PC-9 (cell line): ENCODE measurements at regions not wholly inside any gene's neighbourhood (a gene's known extent, or its start where the extent isn't known, plus 50 kb on each side); places are given as distances from the start of the nearest gene placed in this dataset.

Experiments used
- BruUV-seq: library from RNA; stranded (reverse); fragments of 400-500 nt; replicated peaks from 2 replicates; lab custom pipeline; 2021; lab: Mats Ljungman, UMichigan
- CTCF ChIA-PET: fragments of 300-600 bp; sonication (Branson Sonifier 250); formaldehyde crosslinking; loops from one replicate; lab custom pipeline; 2022; ENCODE audit warnings: antibody characterized with exemption; lab: Charles Lee
- POLR2A ChIA-PET: fragments of 300-600 bp; sonication (Branson Sonifier 250); formaldehyde crosslinking; loops from one replicate; lab custom pipeline; 2022; ENCODE audit warnings: antibody characterized with exemption; ENCODE audit not compliant: unreplicated experiment; lab: Charles Lee
- DNase-seq, 2 experiments: peaks; one replicate each; pipeline versions ENCODE4 v3.0.0 to v3.0.0-alpha.2; 2015 to 2022; ENCODE audit warnings: mixed read lengths in 1 of 2
- H2AFZ ChIP-seq: fragments of 200-600 bp; sonication (generic); 2 replicates; pipeline ENCODE4 v1.8.1; 2017; ENCODE audit warnings: antibody characterized with exemption
- H3F3A ChIP-seq: fragments of 200-600 bp; sonication (generic); 2 replicates; pipeline ENCODE4 v1.8.1; 2017; ENCODE audit warnings: antibody characterized with exemption, mild to moderate bottlenecking, low read depth; ENCODE audit not compliant: insufficient read depth
- H3K27ac ChIP-seq: fragments of 200-600 bp; sonication (generic); 2 replicates; pipeline ENCODE4 v1.6.1; 2016; ENCODE audit warnings: mixed run types
- H3K27me3 ChIP-seq: fragments of 200-600 bp; sonication (generic); 2 replicates; pipeline ENCODE4 v1.6.1; 2016; ENCODE audit warnings: low read depth, mixed run types; ENCODE audit not compliant: insufficient read depth
- H3K36me3 ChIP-seq: fragments of 200-600 bp; sonication (generic); 2 replicates; pipeline ENCODE4 v1.6.1; 2016; ENCODE audit warnings: low read depth, mixed run types
- H3K4me1 ChIP-seq: fragments of 200-600 bp; sonication (generic); replicated peaks from 2 replicates; pipeline ENCODE4 v1.6.1; 2016; ENCODE audit warnings: mixed run types; ENCODE audit not compliant: insufficient read depth
- H3K4me2 ChIP-seq: fragments of 200-600 bp; sonication (generic); 2 replicates; pipeline ENCODE4 v1.6.1; 2017; ENCODE audit warnings: mixed run types
- H3K4me3 ChIP-seq: fragments of 200-600 bp; sonication (generic); 2 replicates; pipeline ENCODE4 v1.6.1; 2016; ENCODE audit warnings: mixed run types
- H3K79me2 ChIP-seq: fragments of 200-600 bp; sonication (generic); 2 replicates; pipeline ENCODE4 v1.6.1; 2017; ENCODE audit warnings: low read depth, mixed run types
- H3K9me2 ChIP-seq: fragments of 200-600 bp; sonication (generic); 2 replicates; pipeline ENCODE4 v1.8.1; 2017; ENCODE audit warnings: mild to moderate bottlenecking; ENCODE audit not compliant: insufficient read depth
- H3K9me3 ChIP-seq: fragments of 200-600 bp; sonication (generic); 2 replicates; pipeline ENCODE4 v1.8.1; 2016; ENCODE audit warnings: low read depth; ENCODE audit not compliant: insufficient read depth
- H4K20me1 ChIP-seq: fragments of 200-600 bp; sonication (generic); 2 replicates; pipeline ENCODE4 v1.8.1; 2017; ENCODE audit not compliant: insufficient read depth
- EZH2 ChIP-seq: fragments of 200-600 bp; sonication (generic); IDR thresholded peaks from 2 replicates; pipeline ENCODE4 v1.8.0; 2017; ENCODE audit warnings: antibody characterized with exemption, low read depth
- intact Hi-C: fragments of 100-400 bp; cut with micrococcal nuclease; formaldehyde crosslinking; loops from one replicate; pipeline ENCODE4 v1.10.0; 2022; ENCODE audit not compliant: unreplicated experiment
- TF ChIP-seq, protein P1 (sequence below): fragments of 200-600 bp; sonication (generic); conservative IDR thresholded peaks from 2 replicates; pipeline ENCODE4 v1.6.1; 2017; ENCODE audit warnings: mixed run types, antibody characterized with exemption, mild to moderate bottlenecking, moderate library complexity

DNA sequence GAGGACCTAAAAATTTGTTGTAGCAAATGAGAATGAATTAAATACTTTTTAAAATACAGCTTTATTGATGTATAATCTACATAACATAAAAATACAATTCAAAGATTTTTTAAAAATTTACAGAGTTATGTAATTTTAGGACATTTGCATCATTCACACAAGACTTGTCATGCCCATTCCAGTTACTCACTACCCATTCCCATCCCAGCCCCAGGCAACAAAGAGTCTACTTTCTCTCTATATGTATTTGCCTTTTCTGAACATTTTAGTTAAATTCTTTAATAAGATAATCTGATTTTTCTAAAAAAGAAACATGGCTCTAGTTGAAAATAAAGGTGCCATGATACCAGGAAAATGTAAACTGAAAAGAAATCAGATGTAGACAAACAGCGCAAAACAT lies 354.2 kb downstream of the PMP22 start:
- no peaks in the 10 kb centered on the region for H3K79me2 ChIP-seq
- H3K27ac ChIP-seq, result no peak overlapping the region
- H3K36me3 ChIP-seq, result no peaks in the 10 kb centered on the region
- H3K9me3 ChIP-seq, result no peaks in the 10 kb centered on the region
- CTCF ChIA-PET, result no interaction called here
- H2AFZ ChIP-seq, result no peak overlapping the region
- H3F3A ChIP-seq, result no peaks in the 10 kb centered on the region
- DNase-seq, result no peak
- POLR2A ChIA-PET, result no interaction called here
- no peaks in the 10 kb centered on the region for H4K20me1 ChIP-seq
- no peak overlapping the region for H3K4me3 ChIP-seq
- no peaks in the 10 kb centered on the region for H3K9me2 ChIP-seq
- no peaks in the 10 kb centered on the region for H3K27me3 ChIP-seq
- H3K4me1 ChIP-seq, result no peaks in the 10 kb centered on the region
- no peak overlapping the region for H3K4me2 ChIP-seq
- intact Hi-C loops, result no loop called here
- TF ChIP-seq EZH2, result no peak
- TF ChIP-seq, protein P1, sequence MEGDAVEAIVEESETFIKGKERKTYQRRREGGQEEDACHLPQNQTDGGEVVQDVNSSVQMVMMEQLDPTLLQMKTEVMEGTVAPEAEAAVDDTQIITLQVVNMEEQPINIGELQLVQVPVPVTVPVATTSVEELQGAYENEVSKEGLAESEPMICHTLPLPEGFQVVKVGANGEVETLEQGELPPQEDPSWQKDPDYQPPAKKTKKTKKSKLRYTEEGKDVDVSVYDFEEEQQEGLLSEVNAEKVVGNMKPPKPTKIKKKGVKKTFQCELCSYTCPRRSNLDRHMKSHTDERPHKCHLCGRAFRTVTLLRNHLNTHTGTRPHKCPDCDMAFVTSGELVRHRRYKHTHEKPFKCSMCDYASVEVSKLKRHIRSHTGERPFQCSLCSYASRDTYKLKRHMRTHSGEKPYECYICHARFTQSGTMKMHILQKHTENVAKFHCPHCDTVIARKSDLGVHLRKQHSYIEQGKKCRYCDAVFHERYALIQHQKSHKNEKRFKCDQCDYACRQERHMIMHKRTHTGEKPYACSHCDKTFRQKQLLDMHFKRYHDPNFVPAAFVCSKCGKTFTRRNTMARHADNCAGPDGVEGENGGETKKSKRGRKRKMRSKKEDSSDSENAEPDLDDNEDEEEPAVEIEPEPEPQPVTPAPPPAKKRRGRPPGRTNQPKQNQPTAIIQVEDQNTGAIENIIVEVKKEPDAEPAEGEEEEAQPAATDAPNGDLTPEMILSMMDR, result no peak
- BruUV-seq, result no TSS peak

DNA sequence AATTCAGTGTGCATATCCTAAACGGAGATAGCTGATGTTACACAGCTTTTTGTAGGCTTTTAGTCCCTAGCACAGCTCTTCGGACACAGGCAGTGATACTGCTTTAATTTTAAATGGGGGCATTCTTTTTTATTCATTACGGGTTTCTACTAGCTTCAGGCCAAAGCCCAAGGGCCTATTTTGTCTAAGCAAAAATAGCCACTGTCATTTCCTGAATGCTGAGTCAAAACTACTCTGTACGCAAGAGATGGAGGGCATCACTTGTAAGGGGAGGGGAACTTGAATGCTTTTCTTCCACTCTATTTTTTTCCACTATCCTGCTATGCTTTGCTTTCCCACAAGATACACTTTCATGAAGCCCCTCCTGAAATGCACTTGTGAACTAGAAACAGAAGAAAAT lies 360.7 kb downstream of the PMP22 start:
- Histone ChIP-seq H3K4me2 (no peak overlapping the region), H3F3A (no peaks in the 10 kb centered on the region), H4K20me1 (no peaks in the 10 kb centered on the region), H3K27ac (no peak overlapping the region), H2AFZ (no peak overlapping the region), H3K4me3 (no peak overlapping the region), H3K79me2 (no peaks in the 10 kb centered on the region), H3K27me3 (no peaks in the 10 kb centered on the region), H3K9me3 (no peaks in the 10 kb centered on the region), H3K36me3 (no peaks in the 10 kb centered on the region), H3K4me1 (no peaks in the 10 kb centered on the region), H3K9me2 (no peaks in the 10 kb centered on the region)
- ChIA-PET POLR2A (no interaction called here), CTCF (no interaction called here)
- BruUV-seq, result no TSS peak
- DNase-seq, result no peak
- intact Hi-C loops, result no loop called here
- no peak for TF ChIP-seq EZH2
- TF ChIP-seq, protein P1, result no peak

DNA sequence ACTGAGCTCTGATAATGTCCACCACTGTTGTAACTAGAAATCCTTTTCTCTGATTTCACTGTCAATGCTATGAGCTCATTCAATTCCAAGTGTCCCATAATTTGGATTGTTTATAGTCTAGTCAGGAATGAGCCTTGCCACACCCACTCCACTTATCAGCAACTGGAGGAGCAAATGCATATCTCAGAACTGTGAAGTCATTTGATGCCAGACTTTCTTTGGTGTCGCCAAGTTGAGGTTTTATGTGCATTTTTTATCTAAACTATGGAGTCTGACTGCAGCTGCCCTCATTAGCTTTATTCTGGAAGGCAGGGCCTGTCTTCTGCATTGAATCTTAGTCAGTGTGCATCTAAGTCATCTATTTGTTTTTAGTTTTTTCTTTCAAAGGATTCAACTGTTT lies 361.3 kb downstream of the PMP22 start:
- Histone ChIP-seq H3F3A (no peaks in the 10 kb centered on the region), H3K9me3 (no peaks in the 10 kb centered on the region), H2AFZ (no peak overlapping the region), H3K4me1 (no peaks in the 10 kb centered on the region), H3K27me3 (no peaks in the 10 kb centered on the region), H4K20me1 (no peaks in the 10 kb centered on the region), H3K4me3 (no peak overlapping the region), H3K79me2 (no peaks in the 10 kb centered on the region), H3K27ac (no peak overlapping the region), H3K36me3 (no peaks in the 10 kb centered on the region), H3K9me2 (no peaks in the 10 kb centered on the region), H3K4me2 (no peak overlapping the region)
- TF ChIP-seq, protein P1, result no peak
- no peak for TF ChIP-seq EZH2
- ChIA-PET POLR2A (no interaction called here), CTCF (no interaction called here)
- no TSS peak for BruUV-seq
- intact Hi-C loops, result no loop called here
- no peak for DNase-seq
